ENCODE measurements at regions not wholly inside any gene's neighbourhood (a gene's known extent, or its start where the extent isn't known, plus 50 kb on each side); places are given as distances from the start of the nearest gene placed in this dataset.

DNA sequence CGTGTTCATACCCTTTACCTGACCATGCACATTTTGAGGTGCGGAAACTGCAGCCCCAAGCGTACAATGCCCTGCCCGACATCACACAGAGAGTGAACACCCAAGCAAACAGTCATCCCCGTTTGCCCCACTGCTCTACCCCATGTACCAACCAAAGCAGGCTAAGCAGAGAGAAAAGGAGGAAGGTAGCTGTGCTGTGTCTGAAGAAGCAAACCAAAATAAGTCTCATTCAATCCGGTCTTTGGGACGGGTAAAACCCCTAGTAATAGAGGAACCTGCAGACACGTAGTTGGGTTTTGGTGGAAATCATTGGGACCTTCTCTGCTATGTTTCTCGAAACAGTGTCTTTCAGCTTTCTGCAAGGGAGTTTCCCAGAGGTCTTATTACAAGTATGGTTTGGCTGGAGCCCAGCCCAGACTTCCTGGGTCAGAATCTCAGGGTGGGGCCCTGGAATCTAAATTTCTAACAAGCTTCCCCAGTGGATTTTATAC, 164.6 kb upstream of the HES1 start:
- TF ChIP-seq, protein P1, sequence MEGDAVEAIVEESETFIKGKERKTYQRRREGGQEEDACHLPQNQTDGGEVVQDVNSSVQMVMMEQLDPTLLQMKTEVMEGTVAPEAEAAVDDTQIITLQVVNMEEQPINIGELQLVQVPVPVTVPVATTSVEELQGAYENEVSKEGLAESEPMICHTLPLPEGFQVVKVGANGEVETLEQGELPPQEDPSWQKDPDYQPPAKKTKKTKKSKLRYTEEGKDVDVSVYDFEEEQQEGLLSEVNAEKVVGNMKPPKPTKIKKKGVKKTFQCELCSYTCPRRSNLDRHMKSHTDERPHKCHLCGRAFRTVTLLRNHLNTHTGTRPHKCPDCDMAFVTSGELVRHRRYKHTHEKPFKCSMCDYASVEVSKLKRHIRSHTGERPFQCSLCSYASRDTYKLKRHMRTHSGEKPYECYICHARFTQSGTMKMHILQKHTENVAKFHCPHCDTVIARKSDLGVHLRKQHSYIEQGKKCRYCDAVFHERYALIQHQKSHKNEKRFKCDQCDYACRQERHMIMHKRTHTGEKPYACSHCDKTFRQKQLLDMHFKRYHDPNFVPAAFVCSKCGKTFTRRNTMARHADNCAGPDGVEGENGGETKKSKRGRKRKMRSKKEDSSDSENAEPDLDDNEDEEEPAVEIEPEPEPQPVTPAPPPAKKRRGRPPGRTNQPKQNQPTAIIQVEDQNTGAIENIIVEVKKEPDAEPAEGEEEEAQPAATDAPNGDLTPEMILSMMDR (IDR thresholded peaks at IDR 0.05; ENCODE audit: low read depth, low read length, poor library complexity, severe bottlenecking) = no peak
- no peak for TF ChIP-seq EZH2phosphoT487 (IDR thresholded peaks at IDR 0.05; ENCODE audit: borderline replicate concordance, low read length)
